ENCODE measurements at regions not wholly inside any gene's neighbourhood (a gene's known extent, or its start where the extent isn't known, plus 50 kb on each side); places are given as distances from the start of the nearest gene placed in this dataset.

GRCh38 chr20:19926591-19926990 lies 90.6 kb upstream of the NAA20 start:
- DNase-seq (ENCODE audit: low read depth in 2 of 2) = no peak

DNA sequence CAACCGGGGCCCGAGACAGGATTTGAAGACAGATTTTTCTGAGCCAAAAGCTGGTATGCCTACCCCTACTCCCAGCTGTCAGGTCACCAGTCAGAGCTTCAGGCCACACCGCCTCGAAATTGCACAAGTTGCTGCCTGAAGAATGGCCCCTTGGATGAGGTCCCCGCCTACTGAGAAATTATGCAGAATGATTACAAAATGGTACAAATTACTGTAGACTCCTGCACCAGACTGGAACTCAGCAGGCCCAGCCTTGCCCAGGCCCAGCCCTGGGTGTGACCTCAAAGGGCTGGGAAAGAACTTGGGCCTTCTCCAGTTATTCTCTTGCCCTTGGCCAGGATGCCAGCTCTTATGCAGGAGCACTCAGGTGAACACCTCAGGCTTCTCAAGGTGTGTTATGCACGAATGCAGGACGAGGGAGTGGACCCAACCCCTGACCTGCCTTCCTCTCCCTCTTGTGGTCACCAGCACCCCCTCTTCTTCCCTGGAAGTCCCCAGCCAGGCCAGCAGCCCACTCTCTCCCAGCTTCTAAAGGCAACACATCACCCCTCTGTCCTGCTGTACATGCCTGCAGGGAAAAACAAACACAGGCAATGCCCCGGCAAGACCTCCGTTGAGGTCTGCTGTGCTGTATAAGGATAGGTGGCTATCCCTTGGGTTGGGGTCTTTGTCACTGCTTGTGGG lies 88.7 kb upstream of the NAA20 start:
- no peak for DNase-seq (ENCODE audit: low read depth in 2 of 2)

- no peak for DNase-seq (ENCODE audit: low read depth in 2 of 2)
Observed at GRCh38 chr20:19929012-19929360, 88.2 kb upstream of the NAA20 start.

DNA sequence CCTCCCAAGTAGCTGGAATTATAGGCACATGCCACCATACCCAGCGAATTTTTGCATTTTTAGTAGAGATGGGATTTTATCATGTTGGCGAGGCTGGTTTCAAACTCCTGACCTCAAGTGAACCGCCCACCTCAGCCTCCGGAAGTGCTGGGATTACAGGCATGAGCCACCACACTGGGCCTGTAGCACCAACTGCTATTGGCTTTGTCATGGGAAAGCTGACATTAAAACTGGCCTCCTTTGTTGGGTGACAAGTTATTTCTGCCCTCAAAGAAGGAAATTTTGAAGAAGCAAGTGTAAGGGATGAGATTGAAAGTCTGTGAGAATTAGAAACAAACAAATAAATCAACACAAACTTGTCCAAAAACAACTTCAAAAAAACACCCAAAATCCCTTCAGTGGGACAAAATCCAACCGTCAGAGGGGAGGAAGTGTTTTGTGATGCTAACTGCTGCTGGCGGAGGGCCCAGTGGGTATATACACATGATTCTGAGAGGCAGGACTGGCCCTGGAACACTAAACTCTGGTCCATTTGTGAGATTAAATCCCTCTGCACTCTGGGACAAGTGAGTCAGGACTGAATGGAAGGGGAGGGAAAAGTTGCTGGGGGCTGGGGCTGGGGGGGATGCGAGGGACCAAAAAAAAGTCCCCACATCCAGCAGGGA lies 87.5 kb upstream of the NAA20 start:
- no peak for DNase-seq (ENCODE audit: low read depth in 2 of 2)

GRCh38 chr20:19930426-19930825 lies 86.7 kb upstream of the NAA20 start:
- no peak for DNase-seq (ENCODE audit: low read depth in 2 of 2)

GRCh38 chr20:19932170-19932667 lies 84.9 kb upstream of the NAA20 start:
- DNase-seq (ENCODE audit: low read depth in 2 of 2) = no peak

DNA sequence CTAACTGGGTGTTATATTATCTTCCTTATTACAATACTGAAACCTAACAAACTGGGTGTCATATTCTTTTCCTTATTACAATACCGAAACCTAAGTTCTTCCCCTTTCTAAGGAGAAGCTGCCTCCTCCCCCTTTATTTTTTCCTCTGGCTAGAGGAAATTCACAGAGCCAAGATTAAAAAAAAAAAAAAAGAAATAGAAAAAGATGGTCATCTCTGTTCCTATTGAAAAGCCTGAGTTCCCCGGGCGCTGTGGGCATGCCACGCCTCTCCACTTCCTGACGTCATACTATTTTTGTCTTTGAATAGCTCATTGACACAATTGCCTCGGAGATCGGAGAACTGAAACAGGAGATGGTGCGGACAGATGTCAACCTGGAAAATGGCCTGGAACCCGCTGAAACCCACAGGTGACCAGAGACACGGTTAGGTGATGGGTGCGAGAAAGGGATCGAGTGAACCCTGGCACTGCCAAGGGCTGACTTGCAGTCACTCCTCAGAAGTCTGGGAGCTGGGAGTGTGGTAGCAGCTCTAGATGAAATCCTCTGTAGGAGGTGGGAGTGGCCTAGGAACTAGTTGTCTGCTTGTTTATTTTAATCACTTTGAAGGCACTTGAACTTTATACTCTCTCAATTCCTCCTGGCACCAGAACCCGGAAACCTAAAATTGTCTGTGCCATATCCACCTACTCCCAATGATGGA lies 82.2 kb upstream of the NAA20 start:
- no peak for DNase-seq (ENCODE audit: low read depth in 2 of 2)

DNA sequence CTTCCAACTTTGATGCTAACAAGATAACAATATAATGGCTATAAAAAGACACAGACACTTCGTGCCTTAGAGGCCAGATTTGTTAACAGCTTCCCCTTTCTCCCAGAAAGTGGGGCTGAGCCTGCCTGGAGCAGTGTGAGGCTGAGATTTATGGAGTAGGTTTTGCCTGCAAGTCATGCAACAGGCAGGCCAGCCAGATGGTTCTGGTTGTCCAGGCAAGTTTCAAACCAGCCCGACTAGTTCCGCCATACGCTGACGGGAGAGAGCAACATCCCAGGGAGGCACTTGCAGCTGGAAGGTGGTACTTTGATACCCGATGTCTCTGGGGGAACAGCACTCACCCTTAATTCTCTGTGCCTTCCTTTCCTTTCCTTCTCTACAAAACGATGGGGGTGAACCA lies 81.3 kb upstream of the NAA20 start:
- no peak for DNase-seq (ENCODE audit: low read depth in 2 of 2)

GRCh38 chr20:19936466-19937200 lies 80.5 kb upstream of the NAA20 start:
- DNase-seq (ENCODE audit: low read depth in 2 of 2) = no peak

GRCh38 chr20:19937218-19937617 lies 79.9 kb upstream of the NAA20 start:
- no peak for DNase-seq (ENCODE audit: low read depth in 2 of 2)

GRCh38 chr20:19937651-19938420 lies 79.3 kb upstream of the NAA20 start:
- DNase-seq (ENCODE audit: low read depth in 2 of 2) = no peak

DNA sequence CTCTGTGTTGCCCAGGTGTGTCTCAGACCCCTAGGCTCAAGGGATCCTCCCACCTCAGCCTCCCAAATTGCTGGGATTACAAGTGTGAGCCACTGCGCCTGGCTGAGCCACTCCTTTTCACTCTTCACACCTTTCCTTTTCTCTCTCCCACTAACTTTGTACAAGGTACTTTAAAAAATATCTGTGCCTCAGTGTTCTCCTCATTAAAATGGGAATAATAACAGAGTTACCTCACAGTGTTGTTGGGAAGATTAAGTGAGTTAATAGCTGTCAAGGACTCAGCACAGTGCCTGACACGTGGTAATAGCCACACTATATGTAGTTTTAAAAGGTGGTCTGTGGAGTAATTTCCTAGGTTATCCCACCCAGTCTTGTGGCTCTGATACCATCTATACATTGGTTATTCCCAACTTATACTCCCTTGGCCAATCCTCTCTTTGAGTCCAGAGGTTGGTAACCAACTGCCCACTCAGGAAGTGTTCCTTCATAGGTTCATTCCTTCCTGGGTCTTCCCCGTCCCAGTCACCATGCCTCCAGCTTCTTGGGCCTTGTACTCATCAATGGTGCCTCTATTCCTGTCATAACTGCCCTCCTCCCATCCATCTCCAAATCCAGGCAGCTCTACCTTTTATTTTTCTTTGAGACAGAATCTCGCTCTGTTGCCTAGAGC lies 78.6 kb upstream of the NAA20 start:
- no peak for DNase-seq (ENCODE audit: low read depth in 2 of 2)

- no peak for DNase-seq (ENCODE audit: low read depth in 2 of 2)
Observed at GRCh38 chr20:19940988-19941460, 76.1 kb upstream of the NAA20 start.

DNA sequence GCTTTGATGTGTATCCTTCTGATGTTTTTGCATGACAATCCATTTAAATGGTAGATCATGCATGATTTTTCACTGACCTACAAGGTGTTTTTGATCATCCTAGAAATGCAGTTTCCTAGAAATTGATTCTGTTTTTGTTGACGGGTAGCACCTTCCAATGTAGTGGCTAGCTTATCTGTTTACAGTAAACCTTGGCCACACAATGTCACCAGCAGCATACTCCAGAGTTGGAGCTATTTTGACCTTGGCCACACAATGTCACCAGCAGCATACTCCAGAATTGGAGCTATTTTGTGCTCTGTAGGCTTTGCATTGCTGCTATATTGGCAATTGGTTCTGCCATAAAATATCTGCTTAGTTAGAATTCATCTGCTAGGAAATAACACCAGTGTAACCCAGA lies 74.6 kb upstream of the NAA20 start:
- no peak for DNase-seq (ENCODE audit: low read depth in 2 of 2)

DNA sequence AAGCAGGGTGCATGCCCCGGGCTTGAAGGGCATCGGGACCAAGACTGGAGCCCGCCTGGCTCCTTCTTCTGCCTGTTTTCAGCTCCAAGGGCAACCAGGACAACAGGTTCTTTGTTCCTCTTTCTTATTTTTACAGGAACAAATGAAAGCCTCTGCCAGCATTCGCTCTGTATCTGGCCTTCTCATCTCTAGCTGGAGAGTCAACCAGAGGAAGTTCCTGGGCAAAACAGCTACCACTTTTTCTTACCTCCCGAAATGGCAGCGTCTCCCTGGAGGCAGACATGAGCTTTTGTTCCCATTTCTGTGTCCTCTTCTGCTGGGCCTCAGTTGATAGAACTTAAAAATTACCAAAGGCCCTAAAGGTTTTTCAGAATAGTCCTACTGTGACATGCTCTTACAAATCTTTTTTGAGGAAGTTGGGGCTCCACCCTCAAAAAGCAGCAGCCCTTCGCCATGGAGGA lies 74.1 kb upstream of the NAA20 start:
- no peak for DNase-seq (ENCODE audit: low read depth in 2 of 2)

DNA sequence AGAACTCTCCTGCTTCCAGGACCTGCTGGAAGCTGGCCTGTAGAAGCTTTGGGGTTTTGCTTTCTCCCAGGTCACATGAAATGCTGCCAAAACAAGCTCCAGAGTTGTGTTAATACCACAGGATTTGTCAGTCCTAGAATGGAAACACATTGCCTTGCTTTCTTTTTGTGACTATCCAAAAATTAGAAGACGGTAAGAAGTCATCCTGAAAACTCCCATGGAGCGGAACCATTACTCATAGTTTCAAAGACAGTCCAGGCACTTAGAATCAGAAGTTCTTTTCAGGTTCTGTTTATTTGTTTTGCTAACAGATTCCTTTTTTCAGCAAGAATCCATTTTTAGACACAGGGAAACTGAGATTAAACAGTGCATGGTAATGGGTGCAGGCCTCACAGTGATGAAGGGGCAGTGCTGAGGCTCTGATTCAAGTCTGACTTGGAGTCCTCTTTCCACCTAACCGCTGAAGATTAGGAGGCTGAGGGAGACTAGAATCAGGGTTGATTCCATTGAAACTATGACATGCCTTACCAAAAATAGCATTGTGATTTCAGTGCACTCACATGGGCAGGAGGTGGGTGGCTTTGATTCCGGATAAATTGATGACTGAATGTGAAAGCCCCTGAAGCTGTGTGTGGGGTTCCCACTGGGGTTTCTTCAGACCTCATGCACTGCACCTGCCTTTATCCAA lies 72.2 kb upstream of the NAA20 start:
- no peak for DNase-seq (ENCODE audit: low read depth in 2 of 2)

- DNase-seq (ENCODE audit: low read depth in 2 of 2) = no peak
Observed at GRCh38 chr20:19945732-19946670, 71.2 kb upstream of the NAA20 start.

DNA sequence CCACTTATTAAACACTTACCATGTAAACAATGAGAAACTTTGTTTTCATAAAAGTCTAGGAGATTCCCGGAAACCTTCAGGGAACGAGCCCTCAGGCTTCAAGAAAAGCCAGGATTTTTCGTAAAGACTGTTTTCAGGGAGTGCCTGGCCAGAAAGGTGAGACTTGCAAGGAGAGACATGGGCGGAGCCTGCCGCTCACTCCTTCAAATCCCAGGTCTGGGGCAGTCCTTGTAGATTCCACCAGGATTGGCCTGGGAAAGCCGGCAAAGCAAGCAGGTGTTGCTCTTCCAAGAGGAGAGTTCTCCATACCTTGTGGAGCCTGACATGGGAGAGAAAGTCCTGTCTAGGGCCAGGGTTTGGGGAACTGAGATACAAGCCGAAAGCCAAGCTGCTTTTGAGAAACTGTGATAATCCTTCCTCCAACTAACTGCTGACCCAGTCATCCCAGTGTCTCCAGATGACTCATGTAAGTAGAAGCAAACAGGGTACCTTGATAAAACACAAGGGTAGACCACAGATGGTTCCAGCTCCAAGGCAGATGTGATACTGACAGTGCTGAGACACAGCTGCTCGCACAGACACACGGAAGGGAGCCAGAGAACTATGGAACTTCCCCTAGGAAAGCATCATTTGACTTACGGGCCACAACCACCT lies 69.4 kb upstream of the NAA20 start:
- DNase-seq (ENCODE audit: low read depth in 2 of 2) = no peak

Data from activated CD4-positive, alpha-beta T cell treated with anti-CD3 and anti-CD28 coated beads for 24 hours (primary cell).